ENCODE measurements at regions not wholly inside any gene's neighbourhood (a gene's known extent, or its start where the extent isn't known, plus 50 kb on each side); places are given as distances from the start of the nearest gene placed in this dataset.

DNA sequence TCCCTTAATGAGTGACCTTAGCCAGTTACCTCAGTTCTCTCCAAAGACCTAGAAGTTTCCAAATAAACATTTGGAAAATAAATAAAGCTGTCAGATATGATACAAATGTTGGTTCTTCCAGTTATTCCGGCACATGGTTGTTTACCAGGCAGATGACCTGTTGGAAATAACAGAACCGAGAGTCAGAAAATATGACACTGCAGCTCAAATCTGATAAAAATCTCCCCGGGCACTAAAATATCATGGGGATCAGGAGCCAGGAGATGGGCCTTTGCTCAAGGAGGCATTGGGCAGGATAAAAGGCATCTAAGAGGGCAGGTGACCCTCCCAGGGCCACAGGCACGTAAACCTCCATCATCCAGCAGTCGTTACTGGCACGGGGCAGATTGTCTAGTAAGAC, 164.0 kb upstream of the LYZL1 start:
- TF ChIP-seq, protein P1, sequence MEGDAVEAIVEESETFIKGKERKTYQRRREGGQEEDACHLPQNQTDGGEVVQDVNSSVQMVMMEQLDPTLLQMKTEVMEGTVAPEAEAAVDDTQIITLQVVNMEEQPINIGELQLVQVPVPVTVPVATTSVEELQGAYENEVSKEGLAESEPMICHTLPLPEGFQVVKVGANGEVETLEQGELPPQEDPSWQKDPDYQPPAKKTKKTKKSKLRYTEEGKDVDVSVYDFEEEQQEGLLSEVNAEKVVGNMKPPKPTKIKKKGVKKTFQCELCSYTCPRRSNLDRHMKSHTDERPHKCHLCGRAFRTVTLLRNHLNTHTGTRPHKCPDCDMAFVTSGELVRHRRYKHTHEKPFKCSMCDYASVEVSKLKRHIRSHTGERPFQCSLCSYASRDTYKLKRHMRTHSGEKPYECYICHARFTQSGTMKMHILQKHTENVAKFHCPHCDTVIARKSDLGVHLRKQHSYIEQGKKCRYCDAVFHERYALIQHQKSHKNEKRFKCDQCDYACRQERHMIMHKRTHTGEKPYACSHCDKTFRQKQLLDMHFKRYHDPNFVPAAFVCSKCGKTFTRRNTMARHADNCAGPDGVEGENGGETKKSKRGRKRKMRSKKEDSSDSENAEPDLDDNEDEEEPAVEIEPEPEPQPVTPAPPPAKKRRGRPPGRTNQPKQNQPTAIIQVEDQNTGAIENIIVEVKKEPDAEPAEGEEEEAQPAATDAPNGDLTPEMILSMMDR (IDR thresholded peaks at IDR 0.05; ENCODE audit: borderline replicate concordance, control extremely low read depth, extremely low read depth, insufficient read depth, missing control alignments) = no peak
- in situ Hi-C loops (cut with MboI; ENCODE audit: low sequenced_read_pairs, unreplicated experiment) = loop anchor here (25.0 kb wide), 1 partner anchor 463 kb away; no protein-coding TSS in a partner anchor
- DNase-seq (ENCODE audit: low spot score) = no peak

DNA sequence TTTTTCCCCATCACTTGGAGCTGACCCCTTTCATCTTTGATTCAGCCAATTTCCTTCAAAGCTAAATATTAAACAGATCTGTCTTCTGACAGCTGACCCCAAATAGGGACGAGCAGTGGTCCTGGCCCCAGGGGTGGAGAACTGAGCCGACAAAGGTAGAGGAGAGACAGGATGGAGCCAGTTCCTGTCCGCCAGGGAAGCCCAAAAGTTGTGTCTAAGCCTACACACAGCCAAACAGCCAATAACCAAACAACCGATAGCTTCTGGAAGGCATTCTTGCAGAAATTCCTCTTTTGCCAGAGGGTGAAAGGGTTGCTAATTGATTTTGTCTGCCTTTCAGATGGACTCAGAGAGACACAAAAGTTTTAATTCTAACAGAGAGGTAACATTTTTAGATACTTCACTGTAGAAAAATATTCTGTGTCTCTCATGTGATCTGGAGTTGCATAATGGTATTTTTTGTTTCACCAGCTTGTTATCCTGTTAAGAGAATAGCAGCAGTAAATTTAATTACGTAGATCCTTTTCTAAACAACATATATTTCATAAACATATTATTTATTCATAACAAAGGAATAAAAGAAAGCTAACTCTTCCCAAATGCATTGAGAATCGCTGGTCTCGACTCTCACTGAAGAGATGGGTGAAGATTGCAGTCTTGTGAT, 161.7 kb upstream of the LYZL1 start:
- in situ Hi-C loops (cut with MboI; ENCODE audit: low sequenced_read_pairs, unreplicated experiment) = loop anchor here (25.0 kb wide), 1 partner anchor 465 kb away; no protein-coding TSS in a partner anchor
- TF ChIP-seq, protein P1 (IDR thresholded peaks at IDR 0.05; ENCODE audit: borderline replicate concordance, control extremely low read depth, extremely low read depth, insufficient read depth, missing control alignments) = no peak
- DNase-seq (ENCODE audit: low spot score) = no peak

DNA sequence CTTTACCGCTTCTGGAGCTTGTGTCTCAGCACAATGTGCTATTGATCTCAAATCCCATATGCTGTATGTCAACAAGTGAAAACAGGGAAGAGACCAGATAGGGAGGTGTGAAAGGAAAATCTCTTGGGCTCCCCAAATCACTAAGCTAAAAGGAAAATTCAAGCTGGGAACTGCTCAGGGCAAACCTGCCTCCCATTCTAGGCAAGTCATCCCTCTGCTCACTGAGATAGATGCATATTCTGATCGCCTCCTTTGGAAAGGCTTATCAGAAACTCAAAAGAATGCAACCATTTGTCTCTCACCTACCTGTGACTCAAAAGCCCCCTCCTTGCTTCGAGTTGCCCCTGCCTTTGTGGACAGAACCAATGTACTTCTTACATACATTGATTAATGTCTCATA, 161.1 kb upstream of the LYZL1 start:
- no peak for DNase-seq (ENCODE audit: low spot score)
- in situ Hi-C loops (cut with MboI; ENCODE audit: low sequenced_read_pairs, unreplicated experiment) = loop anchor here (25.0 kb wide), 1 partner anchor 465 kb away; no protein-coding TSS in a partner anchor
- TF ChIP-seq, protein P1 (IDR thresholded peaks at IDR 0.05; ENCODE audit: borderline replicate concordance, control extremely low read depth, extremely low read depth, insufficient read depth, missing control alignments) = no peak

DNA sequence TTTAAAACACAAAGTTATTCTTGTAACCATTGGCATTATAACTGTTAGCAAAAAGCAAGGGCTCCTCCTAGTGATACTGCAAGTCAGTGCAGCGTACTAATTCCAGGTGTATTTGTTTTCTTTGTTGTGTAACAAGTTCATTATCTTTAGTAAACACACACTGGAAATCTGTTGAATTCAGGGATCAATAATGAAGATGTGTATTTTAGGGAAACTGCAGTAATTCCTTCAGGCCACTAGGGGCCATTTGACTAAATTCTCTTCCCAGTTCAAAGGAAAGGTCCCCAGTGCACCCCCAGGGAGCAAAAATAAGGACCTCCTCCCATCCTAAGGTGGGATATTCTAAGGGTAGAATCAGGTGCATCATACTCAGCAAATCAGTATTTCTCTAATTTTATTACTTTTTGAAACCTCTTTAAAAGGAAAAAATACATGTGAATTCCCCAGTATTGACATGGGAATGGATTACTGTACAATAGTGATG, 158.6 kb upstream of the LYZL1 start:
- peak; percentile 34 for DNase-seq (ENCODE audit: low spot score)
- TF ChIP-seq, protein P1 (IDR thresholded peaks at IDR 0.05; ENCODE audit: borderline replicate concordance, control extremely low read depth, extremely low read depth, insufficient read depth, missing control alignments) = peak; percentile 40
- in situ Hi-C loops (cut with MboI; ENCODE audit: low sequenced_read_pairs, unreplicated experiment) = loop anchor here (25.0 kb wide), 1 partner anchor 468 kb away; no protein-coding TSS in a partner anchor

DNA sequence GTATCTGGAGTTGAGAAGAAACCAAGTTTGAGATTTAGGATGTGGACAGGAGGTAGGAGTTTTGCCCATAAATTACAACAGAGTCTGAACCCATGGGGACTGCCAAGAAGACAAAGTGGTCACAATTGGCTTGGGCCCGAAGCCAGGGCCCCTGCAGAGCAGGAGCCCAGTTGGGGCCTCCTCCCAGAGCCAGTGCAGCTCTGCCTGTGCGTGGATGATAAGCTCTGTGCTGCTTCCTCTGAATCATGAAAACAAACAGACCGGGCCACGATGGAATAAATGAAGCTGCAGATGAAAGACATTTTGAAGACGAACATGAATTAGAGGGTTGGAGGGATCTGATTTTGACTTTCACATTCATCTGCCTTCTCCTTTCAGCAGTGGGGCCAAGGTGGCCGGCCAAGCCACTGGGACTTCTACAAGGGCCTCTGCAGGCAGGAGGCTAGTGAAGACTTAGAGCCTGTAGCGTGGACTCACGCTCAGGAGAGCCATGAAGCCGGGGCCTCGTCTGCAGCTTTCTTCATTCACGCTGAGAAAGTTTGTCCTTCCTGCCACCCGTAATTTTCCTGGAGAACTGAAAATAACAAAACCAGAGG, 156.8 kb upstream of the LYZL1 start:
- in situ Hi-C loops (cut with MboI; ENCODE audit: low sequenced_read_pairs, unreplicated experiment) = loop anchor here (25.0 kb wide), 1 partner anchor 470 kb away; no protein-coding TSS in a partner anchor
- no peak for DNase-seq (ENCODE audit: low spot score)
- TF ChIP-seq, protein P1 (IDR thresholded peaks at IDR 0.05; ENCODE audit: borderline replicate concordance, control extremely low read depth, extremely low read depth, insufficient read depth, missing control alignments) = no peak

DNA sequence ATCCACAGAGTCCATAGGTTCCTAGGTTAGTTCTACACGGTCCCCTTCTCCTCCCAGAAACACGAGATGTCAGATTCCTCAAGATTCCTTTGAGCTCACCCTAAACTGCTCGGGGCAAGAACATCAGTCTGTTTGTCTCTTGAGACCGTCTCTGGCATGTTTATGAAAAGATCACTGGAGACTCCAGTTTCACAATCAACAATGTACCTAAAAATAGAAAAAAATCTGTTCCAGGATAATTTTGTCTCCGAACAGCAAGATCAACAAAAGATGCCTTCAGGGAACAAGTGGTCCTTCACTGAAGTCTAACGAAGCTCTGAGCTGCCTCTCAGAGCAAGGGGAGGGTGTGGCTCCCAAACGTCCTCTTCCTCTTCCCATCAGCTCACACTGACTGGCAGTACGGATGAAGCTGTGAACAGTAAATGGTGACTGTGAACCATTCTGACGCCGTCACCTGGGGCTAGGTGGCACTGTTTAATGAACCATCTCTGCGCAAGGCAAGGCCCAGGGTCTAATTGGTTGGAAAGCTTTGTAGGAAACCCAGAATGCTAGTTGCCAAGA, 156.2 kb upstream of the LYZL1 start:
- DNase-seq (ENCODE audit: low spot score) = no peak
- TF ChIP-seq, protein P1 (IDR thresholded peaks at IDR 0.05; ENCODE audit: borderline replicate concordance, control extremely low read depth, extremely low read depth, insufficient read depth, missing control alignments) = no peak
- in situ Hi-C loops (cut with MboI; ENCODE audit: low sequenced_read_pairs, unreplicated experiment) = loop anchor here (25.0 kb wide), 1 partner anchor 470 kb away; no protein-coding TSS in a partner anchor
